ENCODE measurements at regions not wholly inside any gene's neighbourhood (a gene's known extent, or its start where the extent isn't known, plus 50 kb on each side); places are given as distances from the start of the nearest gene placed in this dataset.

DNA sequence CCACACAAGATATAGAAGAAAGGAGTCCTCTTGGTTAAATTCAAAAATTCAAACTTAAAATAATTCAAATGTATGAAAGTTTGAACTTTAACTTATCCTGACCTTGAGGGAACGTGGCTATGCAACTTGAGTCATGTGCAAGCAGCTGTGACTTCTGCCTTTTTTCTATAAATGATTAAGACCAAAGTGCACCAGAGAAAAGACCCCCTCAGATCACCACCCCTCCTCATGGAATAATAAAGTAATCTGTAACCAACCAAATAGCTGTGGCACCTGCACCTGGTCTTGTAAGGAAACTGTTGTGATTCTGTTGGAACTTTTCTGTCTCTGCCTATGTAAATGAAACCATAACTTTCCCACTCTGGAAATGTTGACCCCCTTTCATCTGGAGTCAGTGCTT is 141.1 kb upstream of the GGTLC1 start:
- TF ChIP-seq, protein P1, sequence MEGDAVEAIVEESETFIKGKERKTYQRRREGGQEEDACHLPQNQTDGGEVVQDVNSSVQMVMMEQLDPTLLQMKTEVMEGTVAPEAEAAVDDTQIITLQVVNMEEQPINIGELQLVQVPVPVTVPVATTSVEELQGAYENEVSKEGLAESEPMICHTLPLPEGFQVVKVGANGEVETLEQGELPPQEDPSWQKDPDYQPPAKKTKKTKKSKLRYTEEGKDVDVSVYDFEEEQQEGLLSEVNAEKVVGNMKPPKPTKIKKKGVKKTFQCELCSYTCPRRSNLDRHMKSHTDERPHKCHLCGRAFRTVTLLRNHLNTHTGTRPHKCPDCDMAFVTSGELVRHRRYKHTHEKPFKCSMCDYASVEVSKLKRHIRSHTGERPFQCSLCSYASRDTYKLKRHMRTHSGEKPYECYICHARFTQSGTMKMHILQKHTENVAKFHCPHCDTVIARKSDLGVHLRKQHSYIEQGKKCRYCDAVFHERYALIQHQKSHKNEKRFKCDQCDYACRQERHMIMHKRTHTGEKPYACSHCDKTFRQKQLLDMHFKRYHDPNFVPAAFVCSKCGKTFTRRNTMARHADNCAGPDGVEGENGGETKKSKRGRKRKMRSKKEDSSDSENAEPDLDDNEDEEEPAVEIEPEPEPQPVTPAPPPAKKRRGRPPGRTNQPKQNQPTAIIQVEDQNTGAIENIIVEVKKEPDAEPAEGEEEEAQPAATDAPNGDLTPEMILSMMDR (IDR thresholded peaks at IDR 0.05; ENCODE audit: low read depth, low read length, missing input control) = no peak
- TF ChIP-seq RAD21 (IDR thresholded peaks at IDR 0.05) (no peak), TAF1 (conservative IDR thresholded peaks at IDR 0.05) (no peak), FOXA2 (IDR thresholded peaks at IDR 0.05) (no peak), HNF4A (conservative IDR thresholded peaks at IDR 0.05) (no peak), YY1 (IDR thresholded peaks at IDR 0.05) (no peak)
- TF ChIP-seq, protein P2, sequence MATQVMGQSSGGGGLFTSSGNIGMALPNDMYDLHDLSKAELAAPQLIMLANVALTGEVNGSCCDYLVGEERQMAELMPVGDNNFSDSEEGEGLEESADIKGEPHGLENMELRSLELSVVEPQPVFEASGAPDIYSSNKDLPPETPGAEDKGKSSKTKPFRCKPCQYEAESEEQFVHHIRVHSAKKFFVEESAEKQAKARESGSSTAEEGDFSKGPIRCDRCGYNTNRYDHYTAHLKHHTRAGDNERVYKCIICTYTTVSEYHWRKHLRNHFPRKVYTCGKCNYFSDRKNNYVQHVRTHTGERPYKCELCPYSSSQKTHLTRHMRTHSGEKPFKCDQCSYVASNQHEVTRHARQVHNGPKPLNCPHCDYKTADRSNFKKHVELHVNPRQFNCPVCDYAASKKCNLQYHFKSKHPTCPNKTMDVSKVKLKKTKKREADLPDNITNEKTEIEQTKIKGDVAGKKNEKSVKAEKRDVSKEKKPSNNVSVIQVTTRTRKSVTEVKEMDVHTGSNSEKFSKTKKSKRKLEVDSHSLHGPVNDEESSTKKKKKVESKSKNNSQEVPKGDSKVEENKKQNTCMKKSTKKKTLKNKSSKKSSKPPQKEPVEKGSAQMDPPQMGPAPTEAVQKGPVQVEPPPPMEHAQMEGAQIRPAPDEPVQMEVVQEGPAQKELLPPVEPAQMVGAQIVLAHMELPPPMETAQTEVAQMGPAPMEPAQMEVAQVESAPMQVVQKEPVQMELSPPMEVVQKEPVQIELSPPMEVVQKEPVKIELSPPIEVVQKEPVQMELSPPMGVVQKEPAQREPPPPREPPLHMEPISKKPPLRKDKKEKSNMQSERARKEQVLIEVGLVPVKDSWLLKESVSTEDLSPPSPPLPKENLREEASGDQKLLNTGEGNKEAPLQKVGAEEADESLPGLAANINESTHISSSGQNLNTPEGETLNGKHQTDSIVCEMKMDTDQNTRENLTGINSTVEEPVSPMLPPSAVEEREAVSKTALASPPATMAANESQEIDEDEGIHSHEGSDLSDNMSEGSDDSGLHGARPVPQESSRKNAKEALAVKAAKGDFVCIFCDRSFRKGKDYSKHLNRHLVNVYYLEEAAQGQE (IDR thresholded peaks at IDR 0.05) = no peak
- TF ChIP-seq, protein P3, sequence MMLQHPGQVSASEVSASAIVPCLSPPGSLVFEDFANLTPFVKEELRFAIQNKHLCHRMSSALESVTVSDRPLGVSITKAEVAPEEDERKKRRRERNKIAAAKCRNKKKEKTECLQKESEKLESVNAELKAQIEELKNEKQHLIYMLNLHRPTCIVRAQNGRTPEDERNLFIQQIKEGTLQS (IDR thresholded peaks at IDR 0.05) = no peak
- TF ChIP-seq, protein P4, sequence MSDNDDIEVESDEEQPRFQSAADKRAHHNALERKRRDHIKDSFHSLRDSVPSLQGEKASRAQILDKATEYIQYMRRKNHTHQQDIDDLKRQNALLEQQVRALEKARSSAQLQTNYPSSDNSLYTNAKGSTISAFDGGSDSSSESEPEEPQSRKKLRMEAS (IDR thresholded peaks at IDR 0.05) = no peak
